CD4-positive, CD25-positive, alpha-beta regulatory T cell (primary cell): ENCODE measurements at regions not wholly inside any gene's neighbourhood (a gene's known extent, or its start where the extent isn't known, plus 50 kb on each side); places are given as distances from the start of the nearest gene placed in this dataset.
A peak's percentile ranks its signal among the peaks of the same experiment; 100 is the strongest.

ENCODE experiments used
- ATAC-seq, 2 donors: fragments of 150-1000 bp; cut with Tn5 transposase; one replicate each; pipeline ENCODE4 v1.10.0; 2021; ENCODE audit warnings: low read depth in 2 of 2, moderate number of reproducible peaks in 2 of 2, moderate library complexity in 1 of 2
- DNase-seq, 3 donors: peaks; one replicate each; pipeline versions ENCODE4 v3.0.0 to v3.0.0-alpha.2; 2012 to 2022; ENCODE audit warnings: mixed read lengths in 1 of 3
- H3K27ac ChIP-seq: one replicate; pipeline ENCODE4 v1.7.0; 2013; ENCODE audit warnings: mild to moderate bottlenecking, low read length; ENCODE audit not compliant: insufficient read depth, poor library complexity, severe bottlenecking
- H3K27me3 ChIP-seq: one replicate; pipeline ENCODE4 v1.7.0; 2013; ENCODE audit warnings: low read length; ENCODE audit not compliant: control insufficient read depth, insufficient read depth
- H3K36me3 ChIP-seq: one replicate; pipeline ENCODE4 v1.7.0; 2013; ENCODE audit warnings: mild to moderate bottlenecking, low read length, moderate library complexity; ENCODE audit not compliant: control insufficient read depth, insufficient read depth
- H3K4me1 ChIP-seq: 2 replicates; pipeline ENCODE4 v1.7.0; 2013; ENCODE audit warnings: mild to moderate bottlenecking, low read length; ENCODE audit not compliant: insufficient read depth, control insufficient read depth, poor library complexity, severe bottlenecking
- H3K4me3 ChIP-seq: one replicate; pipeline ENCODE4 v1.7.0; 2013; ENCODE audit warnings: low read depth, mild to moderate bottlenecking, low read length, moderate library complexity
- H3K9me3 ChIP-seq, 2 experiments: 1 replicate in 1 of 2; 2 replicates in 1 of 2; pipeline ENCODE4 v1.7.0; 2013; ENCODE audit warnings: low read length in 2 of 2, mild to moderate bottlenecking in 1 of 2, moderate library complexity in 1 of 2; ENCODE audit not compliant: control insufficient read depth in 2 of 2
- H3K27ac Mint-ChIP-seq, 3 donors: one replicate each; pipeline ENCODE4 v1.8.0; 2020 to 2022; ENCODE audit warnings: mild to moderate bottlenecking in 3 of 3, mixed read lengths in 3 of 3, moderate library complexity in 2 of 3
- H3K27me3 Mint-ChIP-seq: one replicate; pipeline ENCODE4 v1.8.0; 2022; ENCODE audit warnings: mild to moderate bottlenecking, mixed read lengths
- H3K36me3 Mint-ChIP-seq: one replicate; pipeline ENCODE4 v1.8.0; 2020; ENCODE audit warnings: mixed read lengths
- H3K4me1 Mint-ChIP-seq, 4 donors: one replicate each; pipeline ENCODE4 v1.8.0; 2020 to 2022; ENCODE audit warnings: mixed read lengths in 4 of 4, mild to moderate bottlenecking in 1 of 4
- H3K4me3 Mint-ChIP-seq, 4 donors: one replicate each; pipeline ENCODE4 v1.8.0; 2020 to 2022; ENCODE audit warnings: mild to moderate bottlenecking in 4 of 4, mixed read lengths in 4 of 4, moderate library complexity in 3 of 4
- H3K9me3 Mint-ChIP-seq, 7 donors: one replicate each; pipeline ENCODE4 v1.8.0; 2020 to 2022; ENCODE audit warnings: mixed read lengths in 7 of 7, mild to moderate bottlenecking in 3 of 7, moderate library complexity in 2 of 7

DNA sequence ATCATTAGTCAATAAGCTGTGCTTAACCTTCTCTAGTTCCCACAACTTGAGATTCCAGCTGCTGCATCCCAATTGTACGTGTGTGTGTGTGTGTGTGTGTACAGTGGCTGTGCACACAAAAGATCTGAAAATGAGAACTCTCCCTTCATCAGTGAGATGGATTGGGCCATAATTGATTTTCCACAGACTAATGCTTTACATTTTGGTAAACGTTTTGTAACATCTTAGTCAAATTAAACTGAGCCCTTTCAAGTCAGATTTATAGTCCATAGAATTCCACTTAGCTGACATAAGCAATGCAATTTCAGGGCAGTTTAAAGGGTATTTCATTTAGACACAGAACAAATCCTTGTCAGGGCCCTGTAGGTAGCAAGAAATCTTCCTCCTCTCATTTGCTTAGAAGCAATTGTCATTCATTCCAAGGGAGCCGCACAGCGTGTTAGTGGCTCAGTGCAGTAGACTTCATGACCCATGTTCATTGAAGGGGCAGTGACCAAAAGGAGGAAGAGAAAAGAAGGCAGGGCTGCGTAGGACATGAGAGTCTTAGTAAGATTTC lies 1123.5 kb upstream of the AUTS2 start:
- Mint-ChIP-seq H3K36me3 (no peaks in the 10 kb centered on the region), H3K4me3 (no peak overlapping the region), H3K27ac (peak overlapping the region in 1 of 3 donors; percentile 48), H3K27me3 (no peaks in the 10 kb centered on the region), H3K9me3 (peaks cover 2 to 29% (median 8%) of the 10 kb centered on the region in 7 donors), H3K4me1 (no peaks in the 10 kb centered on the region)
- Histone ChIP-seq H3K4me3 (no peak overlapping the region), H3K4me1 (no peaks in the 10 kb centered on the region), H3K9me3 (peaks cover 5 to 6% of the 10 kb centered on the region in 2 experiments), H3K27me3 (no peaks in the 10 kb centered on the region), H3K27ac (no peak overlapping the region), H3K36me3 (no peaks in the 10 kb centered on the region)
- no peak for ATAC-seq
- no peak for DNase-seq

DNA sequence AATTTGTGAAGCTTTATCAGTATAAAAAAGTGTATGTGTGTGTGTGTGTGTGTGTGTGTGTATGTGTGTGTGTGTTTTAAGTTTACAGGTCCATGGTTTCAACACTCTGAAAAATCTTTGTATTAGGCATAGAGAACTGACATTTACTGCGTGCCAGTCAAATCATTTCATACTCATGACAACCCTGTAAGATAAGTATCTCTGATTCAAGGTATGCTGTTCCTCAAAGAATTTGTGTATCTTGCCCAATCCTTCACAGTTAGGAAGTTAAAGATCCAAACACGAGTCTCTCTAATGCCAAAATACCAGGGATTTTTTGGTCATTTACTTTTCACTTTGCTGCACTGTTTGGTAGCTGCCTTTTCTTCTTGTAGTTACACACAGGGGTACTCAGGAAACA lies 1121.3 kb upstream of the AUTS2 start:
- Mint-ChIP-seq H3K27ac (no peak overlapping the region), H3K4me3 (no peak overlapping the region), H3K27me3 (no peaks in the 10 kb centered on the region), H3K36me3 (no peaks in the 10 kb centered on the region), H3K4me1 (no peaks in the 10 kb centered on the region), H3K9me3 (peaks cover 1 to 38% (median 11%) of the 10 kb centered on the region in 7 donors)
- no peaks in the 10 kb centered on the region for H3K27me3 ChIP-seq
- no peaks in the 10 kb centered on the region for H3K36me3 ChIP-seq
- no peak overlapping the region for H3K27ac ChIP-seq
- ATAC-seq (no peak), DNase-seq (no peak)
- no peaks in the 10 kb centered on the region for H3K4me1 ChIP-seq
- no peak overlapping the region for H3K4me3 ChIP-seq
- peaks cover 4 to 5% of the 10 kb centered on the region in 2 experiments for H3K9me3 ChIP-seq

DNA sequence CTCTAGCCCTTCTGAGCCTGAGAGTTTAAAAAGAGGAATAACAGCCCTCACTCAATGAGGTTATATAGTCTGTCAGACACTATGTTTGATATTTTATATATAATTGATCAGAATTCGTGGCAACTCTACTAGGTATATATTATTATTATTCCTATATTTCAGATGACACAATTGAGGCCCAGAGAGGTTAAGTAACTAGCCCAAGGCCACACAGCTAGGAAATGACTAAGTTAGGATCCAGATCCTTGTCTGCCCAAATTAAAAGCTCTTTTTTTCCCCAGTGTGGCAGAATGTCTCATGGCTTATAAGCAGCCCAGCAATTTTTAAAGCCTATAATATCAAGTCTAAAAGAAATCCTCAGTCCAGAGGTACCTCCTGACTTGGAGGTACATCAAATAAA lies 1119.9 kb upstream of the AUTS2 start:
- H3K4me3 ChIP-seq = no peak overlapping the region
- H3K9me3 ChIP-seq = peaks cover 4 to 5% of the 10 kb centered on the region in 2 experiments
- Mint-ChIP-seq H3K9me3 (peaks cover 2 to 33% (median 8%) of the 10 kb centered on the region in 7 donors), H3K4me1 (no peaks in the 10 kb centered on the region), H3K27ac (no peak overlapping the region), H3K27me3 (no peaks in the 10 kb centered on the region), H3K4me3 (no peak overlapping the region), H3K36me3 (no peaks in the 10 kb centered on the region)
- no peak for DNase-seq
- H3K36me3 ChIP-seq = no peaks in the 10 kb centered on the region
- ATAC-seq = no peak
- H3K27me3 ChIP-seq = no peaks in the 10 kb centered on the region
- no peak overlapping the region for H3K27ac ChIP-seq
- H3K4me1 ChIP-seq = no peaks in the 10 kb centered on the region

DNA sequence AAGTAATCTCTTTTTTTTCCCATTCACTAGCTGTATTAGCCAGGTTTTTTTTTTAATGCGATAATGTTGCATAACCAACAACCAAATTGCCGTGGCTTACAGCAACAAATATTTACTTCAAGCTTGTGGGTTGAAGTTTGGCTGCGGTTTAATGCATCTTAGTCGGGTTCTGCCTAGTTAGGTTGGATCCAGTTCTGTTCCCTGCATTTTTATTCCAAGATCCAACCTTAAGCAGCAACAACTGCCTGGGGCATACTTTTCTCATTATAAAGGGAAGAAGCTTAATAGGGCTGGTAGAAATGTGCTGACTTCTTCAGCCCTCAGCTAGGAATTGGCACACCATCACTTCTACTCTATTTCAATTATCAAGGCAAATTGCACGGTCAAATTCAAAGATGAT lies 1115.5 kb upstream of the AUTS2 start:
- Mint-ChIP-seq H3K4me3 (no peak overlapping the region), H3K4me1 (no peaks in the 10 kb centered on the region), H3K36me3 (no peaks in the 10 kb centered on the region), H3K9me3 (peaks cover 0 to 26% (median 4%) of the 10 kb centered on the region in 7 donors), H3K27me3 (no peaks in the 10 kb centered on the region), H3K27ac (no peak overlapping the region)
- no peaks in the 10 kb centered on the region for H3K27me3 ChIP-seq
- no peaks in the 10 kb centered on the region for H3K36me3 ChIP-seq
- no peak for ATAC-seq
- H3K4me3 ChIP-seq = no peak overlapping the region
- H3K4me1 ChIP-seq = no peaks in the 10 kb centered on the region
- H3K9me3 ChIP-seq = peaks cover 0 to 5% of the 10 kb centered on the region in 2 experiments
- DNase-seq = no peak
- no peak overlapping the region for H3K27ac ChIP-seq

DNA sequence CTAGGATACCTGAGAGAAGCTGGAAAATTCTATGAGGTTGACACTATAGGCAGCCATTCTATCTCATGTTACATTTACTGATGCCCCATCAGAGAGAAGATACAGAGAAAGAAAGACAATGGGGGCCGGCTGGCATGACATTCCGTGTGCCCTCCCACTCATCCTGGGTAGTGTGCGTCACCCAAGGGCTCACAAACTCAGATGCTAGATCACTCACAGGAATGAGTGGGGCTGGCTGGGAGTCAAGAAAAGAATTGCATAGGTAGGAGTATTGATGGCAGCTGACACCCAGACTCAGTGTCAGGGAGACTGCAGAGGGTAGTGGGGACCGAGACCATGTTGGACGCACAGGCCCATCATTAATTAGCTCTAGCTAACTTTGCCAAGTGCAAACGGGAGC lies 1113.5 kb upstream of the AUTS2 start:
- no peak overlapping the region for H3K27ac ChIP-seq
- no peak for ATAC-seq
- no peaks in the 10 kb centered on the region for H3K4me1 ChIP-seq
- Mint-ChIP-seq H3K9me3 (peaks cover 0 to 32% (median 6%) of the 10 kb centered on the region in 7 donors), H3K27ac (no peak overlapping the region), H3K27me3 (no peaks in the 10 kb centered on the region), H3K4me3 (peak overlapping the region in 1 of 4 donors; percentile 38), H3K4me1 (no peaks in the 10 kb centered on the region), H3K36me3 (no peaks in the 10 kb centered on the region)
- no peaks in the 10 kb centered on the region for H3K27me3 ChIP-seq
- H3K4me3 ChIP-seq = no peak overlapping the region
- no peaks in the 10 kb centered on the region for H3K36me3 ChIP-seq
- H3K9me3 ChIP-seq = no peaks in the 10 kb centered on the region
- no peak for DNase-seq

DNA sequence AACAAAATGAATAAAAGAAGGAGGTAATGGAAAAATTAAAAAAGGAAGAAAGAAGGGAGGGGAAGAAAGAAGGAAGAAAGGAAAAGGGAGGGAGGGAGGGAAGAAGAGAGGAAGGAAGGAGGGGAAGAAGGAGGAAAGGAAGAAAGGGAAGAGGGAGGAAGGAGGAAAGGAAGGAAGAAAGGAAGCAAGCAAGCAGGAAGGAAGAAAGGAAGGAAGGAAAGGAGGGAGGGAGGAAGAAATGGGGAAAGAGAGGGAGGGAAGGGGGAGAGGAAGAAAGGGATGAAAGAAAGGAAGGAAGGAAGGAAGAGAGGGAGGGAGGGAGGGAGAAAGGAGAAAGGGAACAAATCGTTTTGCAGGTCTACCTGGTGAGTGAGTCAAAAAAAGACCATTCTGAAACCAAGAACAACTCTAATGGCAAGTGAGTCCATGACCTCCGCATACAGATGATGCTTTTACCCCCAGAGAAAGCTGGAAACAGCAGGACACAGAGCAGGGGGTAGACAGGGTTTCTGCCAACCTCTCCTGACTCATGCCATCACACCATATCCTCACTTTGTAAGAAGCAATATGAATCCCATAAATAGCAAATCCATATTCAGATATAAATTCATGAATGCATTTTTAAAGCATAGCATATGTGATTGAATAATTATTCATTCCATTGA lies 1112.9 kb upstream of the AUTS2 start:
- no peaks in the 10 kb centered on the region for H3K36me3 Mint-ChIP-seq
- H3K4me3 Mint-ChIP-seq = peak overlapping the region in 1 of 4 donors; percentile 38

DNA sequence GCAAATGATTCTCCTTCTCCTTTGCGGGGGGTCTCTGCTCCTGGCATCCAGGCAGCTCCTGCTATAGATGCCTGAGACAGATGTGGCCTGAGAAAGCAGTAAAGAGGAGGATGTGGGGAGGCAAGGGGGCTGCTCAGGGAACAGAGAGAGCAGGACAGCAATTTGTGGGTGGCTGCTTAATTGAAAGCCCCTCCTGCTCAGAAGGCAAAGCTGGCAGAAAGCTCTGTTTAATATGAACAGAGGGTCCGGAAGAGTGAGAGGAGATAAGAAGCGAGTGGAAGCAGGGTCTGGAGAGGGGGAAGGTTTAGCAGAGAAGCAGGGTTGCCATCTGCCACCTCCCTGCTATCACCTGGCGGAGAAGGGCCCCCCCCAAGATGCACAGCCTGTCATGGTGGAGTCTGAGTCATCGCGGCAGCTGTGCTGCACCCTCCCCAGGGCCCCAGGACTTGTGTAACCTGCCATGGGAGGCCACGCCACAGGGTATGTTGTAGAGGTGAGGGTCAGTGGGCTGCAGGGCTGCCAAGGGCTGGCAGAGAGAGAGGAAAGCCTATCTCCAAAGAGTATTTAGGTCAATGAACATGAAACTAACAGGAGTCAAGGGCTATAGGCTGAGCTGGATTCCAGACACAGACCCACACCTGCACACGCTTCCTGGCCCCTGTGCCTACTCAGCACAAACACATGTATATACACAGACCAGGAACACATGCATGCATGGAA lies 1109.8 kb upstream of the AUTS2 start:
- H3K27ac Mint-ChIP-seq = no peak overlapping the region
- H3K36me3 Mint-ChIP-seq = no peaks in the 10 kb centered on the region
- H3K27ac ChIP-seq = no peak overlapping the region

More for the DNA sequence above, 1112.9 kb upstream of the AUTS2 start:
- DNase-seq = no peak
- H3K4me1 ChIP-seq = no peaks in the 10 kb centered on the region
- Mint-ChIP-seq H3K27ac (no peak overlapping the region), H3K27me3 (no peaks in the 10 kb centered on the region), H3K4me1 (no peaks in the 10 kb centered on the region), H3K9me3 (peaks cover 0 to 32% (median 6%) of the 10 kb centered on the region in 7 donors)
- no peak overlapping the region for H3K4me3 ChIP-seq
- no peaks in the 10 kb centered on the region for H3K27me3 ChIP-seq
- H3K27ac ChIP-seq = no peak overlapping the region
- no peaks in the 10 kb centered on the region for H3K36me3 ChIP-seq
- ATAC-seq = no peak
- peaks cover 0 to 1% of the 10 kb centered on the region in 2 experiments for H3K9me3 ChIP-seq

More for the DNA sequence above, 1109.8 kb upstream of the AUTS2 start:
- Mint-ChIP-seq H3K4me3 (no peak overlapping the region), H3K9me3 (peaks cover 0 to 22% (median 2%) of the 10 kb centered on the region in 7 donors), H3K4me1 (no peaks in the 10 kb centered on the region), H3K27me3 (no peaks in the 10 kb centered on the region)
- ATAC-seq = no peak
- Histone ChIP-seq H3K4me1 (no peaks in the 10 kb centered on the region), H3K4me3 (no peak overlapping the region), H3K27me3 (no peaks in the 10 kb centered on the region), H3K9me3 (peaks cover 0 to 1% of the 10 kb centered on the region in 2 experiments), H3K36me3 (no peaks in the 10 kb centered on the region)
- DNase-seq = no peak
